Mucosa of rectum (tissue), 2 donors: ENCODE measurements at regions not wholly inside any gene's neighbourhood (a gene's known extent, or its start where the extent isn't known, plus 50 kb on each side); places are given as distances from the start of the nearest gene placed in this dataset.

ENCODE experiments used
- H3K27ac ChIP-seq, 2 donors: one replicate each; pipeline ENCODE4 v1.7.0; 2013; ENCODE audit warnings: inconsistent platforms in 2 of 2, low read depth in 2 of 2, low read length in 2 of 2
- H3K27me3 ChIP-seq, 2 donors: one replicate each; pipeline ENCODE4 v1.7.0; 2013; ENCODE audit warnings: low read length in 2 of 2; ENCODE audit not compliant: control insufficient read depth in 2 of 2, insufficient read depth in 2 of 2
- H3K36me3 ChIP-seq, 2 donors: one replicate each; pipeline ENCODE4 v1.7.0; 2013; ENCODE audit warnings: low read length in 2 of 2; ENCODE audit not compliant: control insufficient read depth in 2 of 2, insufficient read depth in 2 of 2
- H3K4me1 ChIP-seq, 2 donors: one replicate each; pipeline ENCODE4 v1.7.0; 2013; ENCODE audit warnings: low read length in 2 of 2, mild to moderate bottlenecking in 1 of 2; ENCODE audit not compliant: control insufficient read depth in 2 of 2, insufficient read depth in 2 of 2
- H3K4me3 ChIP-seq, 2 donors: one replicate each; pipeline ENCODE4 v1.7.0; 2013; ENCODE audit warnings: low read length in 2 of 2
- H3K9ac ChIP-seq, 2 donors: one replicate each; pipeline ENCODE4 v1.7.0; 2013; ENCODE audit warnings: low read length in 2 of 2, low read depth in 1 of 2, mild to moderate bottlenecking in 1 of 2
- H3K9me3 ChIP-seq, 2 donors: one replicate each; pipeline ENCODE4 v1.7.0; 2013; ENCODE audit warnings: low read length in 2 of 2; ENCODE audit not compliant: control insufficient read depth in 2 of 2
- donor health status: healthy.
- donor health status: Normal muscosa, but diverticular disease.

DNA sequence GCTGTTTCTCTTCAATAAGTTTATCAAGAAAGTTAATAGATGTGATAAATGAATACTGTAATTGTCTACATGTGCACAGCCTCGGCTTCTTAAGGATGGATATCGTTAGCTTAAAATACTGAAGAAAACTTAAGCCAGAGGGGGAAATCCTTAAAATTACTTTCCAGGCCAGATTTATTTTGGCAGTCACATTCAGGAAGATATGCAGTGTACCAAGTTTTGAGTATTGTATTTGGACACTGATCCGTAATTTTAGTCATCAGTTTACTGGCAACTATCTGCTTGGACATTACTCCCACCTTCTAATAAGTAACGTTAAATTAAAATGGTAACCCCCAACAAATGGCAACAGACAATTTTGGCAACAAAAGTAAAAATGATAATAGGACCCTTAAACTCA is 770.0 kb upstream of the ZEB2 start:
- Histone ChIP-seq H3K4me3 (no peak overlapping the region), H3K9ac (no peak overlapping the region), H3K27ac (no peak overlapping the region), H3K27me3 (no peaks in the 10 kb centered on the region), H3K9me3 (no peaks in the 10 kb centered on the region), H3K36me3 (no peaks in the 10 kb centered on the region), H3K4me1 (no peaks in the 10 kb centered on the region)

DNA sequence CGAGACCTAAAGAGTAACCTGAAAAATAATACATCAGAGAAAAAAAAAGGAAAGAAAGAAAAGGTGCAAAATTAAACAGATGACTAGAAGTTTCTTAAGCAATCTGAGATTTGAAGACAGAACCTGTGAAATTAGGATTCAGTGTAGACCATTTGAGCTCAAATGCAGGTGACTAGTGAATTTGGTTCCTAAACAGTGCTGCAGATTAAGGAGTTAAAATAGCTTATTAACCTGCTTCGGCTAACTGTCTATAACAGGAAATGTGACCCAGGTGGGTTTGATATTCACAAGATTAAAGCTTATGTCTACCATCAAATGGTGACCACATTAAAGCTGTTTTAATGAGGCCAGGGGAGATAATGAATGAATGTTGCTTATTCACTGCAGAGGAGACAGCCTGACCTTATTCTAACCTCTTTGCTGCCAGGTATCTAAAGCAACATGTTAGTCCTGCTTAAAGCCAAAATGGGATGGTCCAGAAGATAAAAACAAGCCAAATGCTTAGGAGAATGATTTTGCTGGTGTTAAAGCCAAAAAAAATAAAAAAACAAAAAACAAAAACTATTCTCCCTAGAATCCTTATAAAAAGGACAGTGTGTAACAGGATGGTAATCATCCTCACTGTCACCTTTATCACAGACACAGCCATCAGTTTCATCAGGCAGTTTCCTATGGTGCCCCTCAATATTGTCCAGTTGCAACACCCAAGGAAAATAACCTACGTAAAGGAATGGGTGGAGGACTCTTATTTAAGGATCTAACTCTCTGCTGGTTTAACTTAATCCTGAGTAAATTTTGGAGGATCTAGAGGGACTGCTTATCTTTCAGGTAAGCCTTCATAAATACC is 769.0 kb upstream of the ZEB2 start:
- no peaks in the 10 kb centered on the region for H3K36me3 ChIP-seq
- H3K9ac ChIP-seq = no peak overlapping the region
- no peaks in the 10 kb centered on the region for H3K9me3 ChIP-seq
- H3K27me3 ChIP-seq = no peaks in the 10 kb centered on the region
- H3K4me3 ChIP-seq = no peak overlapping the region
- H3K4me1 ChIP-seq = no peaks in the 10 kb centered on the region
- H3K27ac ChIP-seq = no peak overlapping the region

GRCh38 chr2:145287736-145288135 is 767.8 kb upstream of the ZEB2 start:
- H3K9me3 ChIP-seq = no peaks in the 10 kb centered on the region
- no peaks in the 10 kb centered on the region for H3K36me3 ChIP-seq
- no peaks in the 10 kb centered on the region for H3K27me3 ChIP-seq
- H3K4me1 ChIP-seq = no peaks in the 10 kb centered on the region
- no peak overlapping the region for H3K4me3 ChIP-seq
- no peak overlapping the region for H3K27ac ChIP-seq
- H3K9ac ChIP-seq = no peak overlapping the region

DNA sequence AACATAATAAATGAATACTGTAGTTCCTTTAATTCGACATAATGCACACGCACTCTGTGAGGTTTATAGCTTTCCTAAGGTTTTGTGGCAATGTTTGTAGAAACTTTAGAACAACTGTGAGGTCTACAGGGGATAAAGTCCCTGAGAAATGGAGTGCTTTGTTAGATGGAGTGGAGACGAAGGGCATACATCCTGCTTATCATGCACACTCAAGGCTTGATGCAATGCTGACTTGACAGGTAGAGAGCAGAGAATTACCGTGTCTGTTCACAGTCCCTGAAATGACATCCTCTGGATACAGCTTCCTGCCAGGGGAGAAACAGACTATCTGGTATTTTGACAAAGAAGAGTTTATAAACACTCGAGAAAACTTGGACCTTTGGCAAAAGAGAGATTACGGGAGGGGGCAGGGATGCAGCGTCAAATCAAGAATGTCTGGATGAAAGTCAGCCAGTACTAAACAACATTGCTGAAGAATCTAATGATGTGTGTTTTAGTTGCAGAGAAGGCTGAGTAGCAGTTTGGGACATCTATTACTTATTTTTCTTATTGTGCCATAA is 766.9 kb upstream of the ZEB2 start:
- peak overlapping the region in 1 of 2 donors; percentile 4 for H3K4me3 ChIP-seq
- H3K9me3 ChIP-seq = no peaks in the 10 kb centered on the region
- no peak overlapping the region for H3K9ac ChIP-seq
- H3K36me3 ChIP-seq = no peaks in the 10 kb centered on the region
- H3K4me1 ChIP-seq = no peaks in the 10 kb centered on the region
- no peaks in the 10 kb centered on the region for H3K27me3 ChIP-seq
- peak overlapping the region in 1 of 2 donors; percentile 26 for H3K27ac ChIP-seq

DNA sequence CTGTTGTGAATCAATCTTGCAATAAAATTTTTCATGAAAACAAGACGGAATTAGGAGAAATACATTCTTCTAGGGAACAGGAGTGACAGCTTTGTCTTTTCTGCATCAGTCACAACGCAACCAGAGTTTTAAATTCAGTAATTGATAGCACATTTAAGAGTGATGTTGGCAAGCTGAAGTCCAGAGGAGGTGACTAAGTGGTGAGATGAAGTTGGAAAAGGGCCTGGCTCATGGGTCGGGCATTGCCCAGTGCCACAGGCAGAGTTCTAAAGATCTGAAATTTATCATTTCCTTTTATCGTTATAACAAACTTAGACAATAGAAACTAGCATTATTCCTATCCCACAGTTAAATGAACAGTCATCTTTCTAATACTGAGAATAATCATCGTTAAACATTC is 764.6 kb upstream of the ZEB2 start:
- Histone ChIP-seq H3K9me3 (no peaks in the 10 kb centered on the region), H3K36me3 (no peaks in the 10 kb centered on the region), H3K27me3 (no peaks in the 10 kb centered on the region), H3K27ac (no peak overlapping the region), H3K4me3 (no peak overlapping the region), H3K9ac (no peak overlapping the region), H3K4me1 (no peaks in the 10 kb centered on the region)

GRCh38 chr2:145283131-145283530 is 763.2 kb upstream of the ZEB2 start:
- H3K4me1 ChIP-seq = no peaks in the 10 kb centered on the region
- no peak overlapping the region for H3K27ac ChIP-seq
- H3K9ac ChIP-seq = no peak overlapping the region
- H3K9me3 ChIP-seq = no peaks in the 10 kb centered on the region
- H3K36me3 ChIP-seq = no peaks in the 10 kb centered on the region
- H3K27me3 ChIP-seq = no peaks in the 10 kb centered on the region
- no peak overlapping the region for H3K4me3 ChIP-seq

- Histone ChIP-seq H3K9me3 (no peaks in the 10 kb centered on the region), H3K36me3 (no peaks in the 10 kb centered on the region), H3K27ac (no peak overlapping the region), H3K4me3 (no peak overlapping the region), H3K4me1 (no peaks in the 10 kb centered on the region), H3K9ac (no peak overlapping the region), H3K27me3 (no peaks in the 10 kb centered on the region)
Measured at GRCh38 chr2:145277922-145278321, 758.0 kb upstream of the ZEB2 start.

DNA sequence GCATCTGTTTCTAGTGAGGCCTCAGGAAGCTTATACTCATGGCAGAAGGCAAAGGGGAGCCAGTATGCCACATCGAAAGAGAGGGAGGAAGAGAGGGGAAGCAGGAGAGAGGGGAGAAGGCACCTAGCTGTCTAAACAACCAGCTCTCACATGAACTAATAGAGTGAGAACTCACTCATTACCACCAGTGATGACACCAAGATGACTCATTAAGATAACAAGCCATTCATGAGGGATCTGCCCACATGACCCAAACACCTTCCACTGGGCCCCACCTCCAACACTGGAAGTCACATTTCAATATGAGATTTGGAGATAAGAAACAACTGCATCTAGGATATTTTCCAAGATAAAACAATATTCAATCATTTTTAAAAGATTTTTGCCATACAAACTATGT is 753.9 kb upstream of the ZEB2 start:
- Histone ChIP-seq H3K9ac (no peak overlapping the region), H3K9me3 (no peaks in the 10 kb centered on the region), H3K4me1 (no peaks in the 10 kb centered on the region), H3K27me3 (no peaks in the 10 kb centered on the region), H3K4me3 (no peak overlapping the region), H3K36me3 (no peaks in the 10 kb centered on the region), H3K27ac (no peak overlapping the region)

GRCh38 chr2:145268931-145269330 is 749.0 kb upstream of the ZEB2 start:
- Histone ChIP-seq H3K27me3 (no peaks in the 10 kb centered on the region), H3K27ac (no peak overlapping the region), H3K4me1 (no peaks in the 10 kb centered on the region), H3K36me3 (no peaks in the 10 kb centered on the region), H3K9me3 (no peaks in the 10 kb centered on the region), H3K4me3 (no peak overlapping the region), H3K9ac (no peak overlapping the region)

- no peaks in the 10 kb centered on the region for H3K36me3 ChIP-seq
- H3K4me1 ChIP-seq = no peaks in the 10 kb centered on the region
- H3K4me3 ChIP-seq = no peak overlapping the region
- H3K27me3 ChIP-seq = no peaks in the 10 kb centered on the region
- no peak overlapping the region for H3K9ac ChIP-seq
- H3K27ac ChIP-seq = no peak overlapping the region
- no peaks in the 10 kb centered on the region for H3K9me3 ChIP-seq
Measured at GRCh38 chr2:145267451-145267850, 747.5 kb upstream of the ZEB2 start.
